GM23338 (cell line): ENCODE measurements at regions not wholly inside any gene's neighbourhood (a gene's known extent, or its start where the extent isn't known, plus 50 kb on each side); places are given as distances from the start of the nearest gene placed in this dataset.

Experiments used
- ATAC-seq: fragments of 200-7000 bp; cut with Tn5 transposase; 3 replicates; pipeline ENCODE4 v1.9.1; 2020
- DNase-seq: peaks from one replicate; pipeline ENCODE4 v3.0.0-alpha.2; 2015; ENCODE audit warnings: low spot score
- H2AFZ ChIP-seq: fragments of 200-600 bp; sonication (generic); 2 replicates; pipeline ENCODE4 v1.8.0; 2016; ENCODE audit warnings: antibody characterized with exemption, mild to moderate bottlenecking, moderate library complexity
- H3F3A ChIP-seq: fragments of 200-600 bp; sonication (generic); replicated peaks from 2 replicates; pipeline ENCODE4 v1.8.0; 2017; ENCODE audit warnings: antibody characterized with exemption, mixed run types, low read depth
- H3K27ac ChIP-seq: fragments of 200-600 bp; sonication (generic); 2 replicates; pipeline ENCODE4 v1.6.1; 2016; ENCODE audit warnings: low read depth
- H3K27me3 ChIP-seq: fragments of 200-600 bp; sonication (generic); 2 replicates; pipeline ENCODE4 v1.8.0; 2016; ENCODE audit warnings: mild to moderate bottlenecking, mixed run types, moderate library complexity; ENCODE audit not compliant: insufficient read depth
- H3K36me3 ChIP-seq: fragments of 200-600 bp; sonication (generic); 2 replicates; pipeline ENCODE4 v1.8.0; 2016; ENCODE audit warnings: mild to moderate bottlenecking; ENCODE audit not compliant: insufficient read depth
- H3K4me1 ChIP-seq: fragments of 200-600 bp; sonication (generic); 2 replicates; pipeline ENCODE4 v1.8.0; 2016; ENCODE audit warnings: mild to moderate bottlenecking, moderate library complexity; ENCODE audit not compliant: insufficient read depth
- H3K4me2 ChIP-seq: fragments of 200-600 bp; sonication (generic); 2 replicates; pipeline ENCODE4 v1.7.1; 2017; ENCODE audit warnings: mixed run types
- H3K4me3 ChIP-seq: fragments of 200-600 bp; sonication (generic); 2 replicates; pipeline ENCODE4 v1.6.1; 2016; ENCODE audit warnings: mixed run types
- H3K79me2 ChIP-seq: fragments of 200-600 bp; sonication (generic); replicated peaks from 2 replicates; pipeline ENCODE4 v1.8.0; 2017; ENCODE audit warnings: mild to moderate bottlenecking; ENCODE audit not compliant: insufficient read depth
- H3K9me2 ChIP-seq: fragments of 200-600 bp; sonication (generic); 2 replicates; pipeline ENCODE4 v1.8.0; 2017; ENCODE audit not compliant: insufficient read depth
- H4K20me1 ChIP-seq: fragments of 200-600 bp; sonication (generic); replicated peaks from 2 replicates; pipeline ENCODE4 v1.8.0; 2017; ENCODE audit warnings: mild to moderate bottlenecking; ENCODE audit not compliant: insufficient read depth
- H3K27ac Mint-ChIP-seq: 2 replicates; pipeline ENCODE4 v1.8.0; 2020; ENCODE audit warnings: inconsistent platforms, mild to moderate bottlenecking, moderate library complexity, mixed read lengths
- H3K27me3 Mint-ChIP-seq: 3 replicates; pipeline ENCODE4 v1.8.0; 2022; ENCODE audit warnings: low read depth, mild to moderate bottlenecking, moderate library complexity, mixed read lengths, inconsistent platforms; ENCODE audit not compliant: insufficient read depth, poor library complexity
- H3K36me3 Mint-ChIP-seq: 3 replicates; pipeline ENCODE4 v1.8.0; 2021; ENCODE audit warnings: low read depth, mild to moderate bottlenecking, inconsistent platforms, moderate library complexity, mixed read lengths
- H3K4me1 Mint-ChIP-seq: 3 replicates; pipeline ENCODE4 v1.8.0; 2020; ENCODE audit warnings: mild to moderate bottlenecking, inconsistent platforms, mixed read lengths
- H3K4me3 Mint-ChIP-seq: 3 replicates; pipeline ENCODE4 v1.8.0; 2021; ENCODE audit warnings: moderate library complexity, mild to moderate bottlenecking, inconsistent platforms, mixed read lengths
- H3K9me3 Mint-ChIP-seq: 3 replicates; pipeline ENCODE4 v1.8.0; 2020; ENCODE audit warnings: moderate library complexity, mild to moderate bottlenecking, inconsistent platforms, mixed read lengths
- CREB1 ChIP-seq: fragments of 250-450 bp; sonication (Bioruptor Pico); IDR thresholded peaks from 2 replicates; pipeline ENCODE4 v1.5.0; 2020; ENCODE audit warnings: low read depth, mild to moderate bottlenecking, moderate library complexity
- EZH2 ChIP-seq: fragments of 200-600 bp; sonication (generic); IDR thresholded peaks from one replicate; pipeline ENCODE4 v1.8.0; 2017; ENCODE audit warnings: antibody characterized with exemption, mild to moderate bottlenecking, low read depth; ENCODE audit not compliant: unreplicated experiment
- EZH2phosphoT487 ChIP-seq: fragments of 200-600 bp; sonication (generic); IDR thresholded peaks from one replicate; pipeline ENCODE4 v1.8.1; 2018; ENCODE audit warnings: antibody characterized with exemption; ENCODE audit not compliant: unreplicated experiment
- JUNB ChIP-seq: IDR thresholded peaks from one replicate; pipeline ENCODE4 v1.6.1; 2016; ENCODE audit warnings: antibody characterized with exemption; ENCODE audit not compliant: unreplicated experiment
- NANOG ChIP-seq: IDR thresholded peaks from 2 replicates; pipeline ENCODE4 v1.6.1; 2016; ENCODE audit warnings: antibody characterized with exemption, borderline replicate concordance
- POLR2AphosphoS5 ChIP-seq: IDR thresholded peaks from 2 replicates; pipeline ENCODE4 v1.6.1; 2016; ENCODE audit warnings: antibody characterized with exemption, low read depth
- STAT1 ChIP-seq: IDR thresholded peaks from one replicate; pipeline ENCODE4 v1.6.1; 2016; ENCODE audit warnings: antibody characterized with exemption; ENCODE audit not compliant: unreplicated experiment
- ZNF114 ChIP-seq: fragments of 250-450 bp; sonication (Bioruptor Pico); IDR thresholded peaks from 2 replicates; pipeline ENCODE4 v1.5.0; 2020; ENCODE audit warnings: mild to moderate bottlenecking, moderate library complexity
- ZNF331 ChIP-seq: fragments of 250-450 bp; sonication (Bioruptor Pico); IDR thresholded peaks from 2 replicates; pipeline ENCODE4 v1.5.0; 2020; ENCODE audit warnings: low read depth, mild to moderate bottlenecking, moderate library complexity
- TF ChIP-seq, protein P1 (sequence below): fragments of 250-450 bp; sonication (Bioruptor Pico); IDR thresholded peaks from 2 replicates; pipeline ENCODE4 v1.5.0; 2020; ENCODE audit warnings: mild to moderate bottlenecking, moderate library complexity
- TF ChIP-seq, protein P2 (sequence below): IDR thresholded peaks from 2 replicates; pipeline ENCODE4 v1.6.1; 2016; ENCODE audit warnings: antibody characterized with exemption
- TF ChIP-seq, protein P3 (sequence below), 2 experiments: fragments of 200-600 bp in 1 of 2; sonication (generic) in 1 of 2; conservative IDR thresholded peaks; 2 replicates each; pipeline versions ENCODE4 v1.5.1 to v1.6.1; 2016 to 2017; ENCODE audit warnings: antibody characterized with exemption in 2 of 2, low read depth in 2 of 2, mild to moderate bottlenecking in 2 of 2, moderate library complexity in 1 of 2
- TF ChIP-seq, protein P4 (sequence below): IDR thresholded peaks from one replicate; pipeline ENCODE4 v1.6.1; 2018; ENCODE audit warnings: antibody characterized with exemption; ENCODE audit not compliant: unreplicated experiment

DNA sequence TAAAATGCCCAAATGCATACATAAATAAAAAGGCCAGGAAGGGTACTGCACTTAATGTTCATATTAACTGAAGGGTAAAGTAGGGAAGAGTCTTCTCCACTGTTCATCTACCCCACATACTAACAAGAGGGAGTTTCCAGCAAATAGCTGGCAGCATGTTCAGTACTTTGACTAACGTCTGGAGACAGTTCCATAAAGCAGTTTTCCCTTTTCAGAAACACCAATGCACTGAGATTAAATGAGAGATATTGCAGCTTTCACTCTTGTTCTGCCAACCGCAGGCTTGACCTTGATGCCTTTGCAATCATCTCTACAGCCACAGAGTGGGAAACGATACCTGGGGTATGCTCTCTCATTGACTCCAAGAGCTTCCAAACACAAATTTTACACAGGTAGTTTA lies 2123.1 kb upstream of the TENM3 start:
- H3K36me3 Mint-ChIP-seq = no peaks in the 10 kb centered on the region
- H3K9me2 ChIP-seq = no peaks in the 10 kb centered on the region; the same call in 1 of the 2 replicates
- DNase-seq (no peak), ATAC-seq (no peak)
- H3K4me1 ChIP-seq = peaks cover 8% of the 10 kb centered on the region; the same call in 1 of the 2 replicates
- H3K79me2 ChIP-seq = no peaks in the 10 kb centered on the region
- H4K20me1 ChIP-seq = no peaks in the 10 kb centered on the region
- no peaks in the 10 kb centered on the region for H3K27me3 Mint-ChIP-seq
- H3K4me1 Mint-ChIP-seq = peaks cover 12% of the 10 kb centered on the region
- no peak overlapping the region for H3K4me2 ChIP-seq
- H3K9me3 Mint-ChIP-seq = no peaks in the 10 kb centered on the region
- H3K4me3 ChIP-seq = no peak overlapping the region
- TF ChIP-seq, protein P1, sequence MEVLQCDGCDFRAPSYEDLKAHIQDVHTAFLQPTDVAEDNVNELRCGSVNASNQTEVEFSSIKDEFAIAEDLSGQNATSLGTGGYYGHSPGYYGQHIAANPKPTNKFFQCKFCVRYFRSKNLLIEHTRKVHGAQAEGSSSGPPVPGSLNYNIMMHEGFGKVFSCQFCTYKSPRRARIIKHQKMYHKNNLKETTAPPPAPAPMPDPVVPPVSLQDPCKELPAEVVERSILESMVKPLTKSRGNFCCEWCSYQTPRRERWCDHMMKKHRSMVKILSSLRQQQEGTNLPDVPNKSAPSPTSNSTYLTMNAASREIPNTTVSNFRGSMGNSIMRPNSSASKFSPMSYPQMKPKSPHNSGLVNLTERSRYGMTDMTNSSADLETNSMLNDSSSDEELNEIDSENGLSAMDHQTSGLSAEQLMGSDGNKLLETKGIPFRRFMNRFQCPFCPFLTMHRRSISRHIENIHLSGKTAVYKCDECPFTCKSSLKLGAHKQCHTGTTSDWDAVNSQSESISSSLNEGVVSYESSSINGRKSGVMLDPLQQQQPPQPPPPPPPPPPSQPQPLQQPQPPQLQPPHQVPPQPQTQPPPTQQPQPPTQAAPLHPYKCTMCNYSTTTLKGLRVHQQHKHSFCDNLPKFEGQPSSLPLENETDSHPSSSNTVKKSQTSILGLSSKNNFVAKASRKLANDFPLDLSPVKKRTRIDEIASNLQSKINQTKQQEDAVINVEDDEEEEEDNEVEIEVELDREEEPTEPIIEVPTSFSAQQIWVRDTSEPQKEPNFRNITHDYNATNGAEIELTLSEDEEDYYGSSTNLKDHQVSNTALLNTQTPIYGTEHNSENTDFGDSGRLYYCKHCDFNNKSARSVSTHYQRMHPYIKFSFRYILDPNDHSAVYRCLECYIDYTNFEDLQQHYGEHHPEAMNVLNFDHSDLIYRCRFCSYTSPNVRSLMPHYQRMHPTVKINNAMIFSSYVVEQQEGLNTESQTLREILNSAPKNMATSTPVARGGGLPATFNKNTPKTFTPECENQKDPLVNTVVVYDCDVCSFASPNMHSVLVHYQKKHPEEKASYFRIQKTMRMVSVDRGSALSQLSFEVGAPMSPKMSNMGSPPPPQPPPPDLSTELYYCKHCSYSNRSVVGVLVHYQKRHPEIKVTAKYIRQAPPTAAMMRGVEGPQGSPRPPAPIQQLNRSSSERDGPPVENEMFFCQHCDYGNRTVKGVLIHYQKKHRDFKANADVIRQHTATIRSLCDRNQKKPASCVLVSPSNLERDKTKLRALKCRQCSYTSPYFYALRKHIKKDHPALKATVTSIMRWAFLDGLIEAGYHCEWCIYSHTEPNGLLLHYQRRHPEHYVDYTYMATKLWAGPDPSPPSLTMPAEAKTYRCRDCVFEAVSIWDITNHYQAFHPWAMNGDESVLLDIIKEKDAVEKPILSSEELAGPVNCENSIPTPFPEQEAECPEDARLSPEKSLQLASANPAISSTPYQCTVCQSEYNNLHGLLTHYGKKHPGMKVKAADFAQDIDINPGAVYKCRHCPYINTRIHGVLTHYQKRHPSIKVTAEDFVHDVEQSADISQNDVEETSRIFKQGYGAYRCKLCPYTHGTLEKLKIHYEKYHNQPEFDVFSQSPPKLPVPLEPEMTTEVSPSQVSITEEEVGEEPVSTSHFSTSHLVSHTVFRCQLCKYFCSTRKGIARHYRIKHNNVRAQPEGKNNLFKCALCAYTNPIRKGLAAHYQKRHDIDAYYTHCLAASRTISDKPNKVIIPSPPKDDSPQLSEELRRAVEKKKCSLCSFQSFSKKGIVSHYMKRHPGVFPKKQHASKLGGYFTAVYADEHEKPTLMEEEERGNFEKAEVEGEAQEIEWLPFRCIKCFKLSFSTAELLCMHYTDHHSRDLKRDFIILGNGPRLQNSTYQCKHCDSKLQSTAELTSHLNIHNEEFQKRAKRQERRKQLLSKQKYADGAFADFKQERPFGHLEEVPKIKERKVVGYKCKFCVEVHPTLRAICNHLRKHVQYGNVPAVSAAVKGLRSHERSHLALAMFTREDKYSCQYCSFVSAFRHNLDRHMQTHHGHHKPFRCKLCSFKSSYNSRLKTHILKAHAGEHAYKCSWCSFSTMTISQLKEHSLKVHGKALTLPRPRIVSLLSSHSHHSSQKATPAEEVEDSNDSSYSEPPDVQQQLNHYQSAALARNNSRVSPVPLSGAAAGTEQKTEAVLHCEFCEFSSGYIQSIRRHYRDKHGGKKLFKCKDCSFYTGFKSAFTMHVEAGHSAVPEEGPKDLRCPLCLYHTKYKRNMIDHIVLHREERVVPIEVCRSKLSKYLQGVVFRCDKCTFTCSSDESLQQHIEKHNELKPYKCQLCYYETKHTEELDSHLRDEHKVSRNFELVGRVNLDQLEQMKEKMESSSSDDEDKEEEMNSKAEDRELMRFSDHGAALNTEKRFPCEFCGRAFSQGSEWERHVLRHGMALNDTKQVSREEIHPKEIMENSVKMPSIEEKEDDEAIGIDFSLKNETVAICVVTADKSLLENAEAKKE (CRISPR knock-in tag) = no peak
- TF ChIP-seq ZNF331 (no peak), EZH2 (no peak), JUNB (no peak), POLR2AphosphoS5 (no peak), ZNF114 (CRISPR knock-in tag) (no peak), STAT1 (no peak), NANOG (no peak), CREB1 (CRISPR knock-in tag) (no peak), EZH2phosphoT487 (no peak)
- TF ChIP-seq, protein P2, sequence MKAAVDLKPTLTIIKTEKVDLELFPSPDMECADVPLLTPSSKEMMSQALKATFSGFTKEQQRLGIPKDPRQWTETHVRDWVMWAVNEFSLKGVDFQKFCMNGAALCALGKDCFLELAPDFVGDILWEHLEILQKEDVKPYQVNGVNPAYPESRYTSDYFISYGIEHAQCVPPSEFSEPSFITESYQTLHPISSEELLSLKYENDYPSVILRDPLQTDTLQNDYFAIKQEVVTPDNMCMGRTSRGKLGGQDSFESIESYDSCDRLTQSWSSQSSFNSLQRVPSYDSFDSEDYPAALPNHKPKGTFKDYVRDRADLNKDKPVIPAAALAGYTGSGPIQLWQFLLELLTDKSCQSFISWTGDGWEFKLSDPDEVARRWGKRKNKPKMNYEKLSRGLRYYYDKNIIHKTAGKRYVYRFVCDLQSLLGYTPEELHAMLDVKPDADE = no peak
- TF ChIP-seq, protein P3, sequence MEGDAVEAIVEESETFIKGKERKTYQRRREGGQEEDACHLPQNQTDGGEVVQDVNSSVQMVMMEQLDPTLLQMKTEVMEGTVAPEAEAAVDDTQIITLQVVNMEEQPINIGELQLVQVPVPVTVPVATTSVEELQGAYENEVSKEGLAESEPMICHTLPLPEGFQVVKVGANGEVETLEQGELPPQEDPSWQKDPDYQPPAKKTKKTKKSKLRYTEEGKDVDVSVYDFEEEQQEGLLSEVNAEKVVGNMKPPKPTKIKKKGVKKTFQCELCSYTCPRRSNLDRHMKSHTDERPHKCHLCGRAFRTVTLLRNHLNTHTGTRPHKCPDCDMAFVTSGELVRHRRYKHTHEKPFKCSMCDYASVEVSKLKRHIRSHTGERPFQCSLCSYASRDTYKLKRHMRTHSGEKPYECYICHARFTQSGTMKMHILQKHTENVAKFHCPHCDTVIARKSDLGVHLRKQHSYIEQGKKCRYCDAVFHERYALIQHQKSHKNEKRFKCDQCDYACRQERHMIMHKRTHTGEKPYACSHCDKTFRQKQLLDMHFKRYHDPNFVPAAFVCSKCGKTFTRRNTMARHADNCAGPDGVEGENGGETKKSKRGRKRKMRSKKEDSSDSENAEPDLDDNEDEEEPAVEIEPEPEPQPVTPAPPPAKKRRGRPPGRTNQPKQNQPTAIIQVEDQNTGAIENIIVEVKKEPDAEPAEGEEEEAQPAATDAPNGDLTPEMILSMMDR (conservative IDR thresholded peaks at IDR 0.05; ENCODE audit: low read depth in 2 of 2) = no peak
- TF ChIP-seq, protein P4, sequence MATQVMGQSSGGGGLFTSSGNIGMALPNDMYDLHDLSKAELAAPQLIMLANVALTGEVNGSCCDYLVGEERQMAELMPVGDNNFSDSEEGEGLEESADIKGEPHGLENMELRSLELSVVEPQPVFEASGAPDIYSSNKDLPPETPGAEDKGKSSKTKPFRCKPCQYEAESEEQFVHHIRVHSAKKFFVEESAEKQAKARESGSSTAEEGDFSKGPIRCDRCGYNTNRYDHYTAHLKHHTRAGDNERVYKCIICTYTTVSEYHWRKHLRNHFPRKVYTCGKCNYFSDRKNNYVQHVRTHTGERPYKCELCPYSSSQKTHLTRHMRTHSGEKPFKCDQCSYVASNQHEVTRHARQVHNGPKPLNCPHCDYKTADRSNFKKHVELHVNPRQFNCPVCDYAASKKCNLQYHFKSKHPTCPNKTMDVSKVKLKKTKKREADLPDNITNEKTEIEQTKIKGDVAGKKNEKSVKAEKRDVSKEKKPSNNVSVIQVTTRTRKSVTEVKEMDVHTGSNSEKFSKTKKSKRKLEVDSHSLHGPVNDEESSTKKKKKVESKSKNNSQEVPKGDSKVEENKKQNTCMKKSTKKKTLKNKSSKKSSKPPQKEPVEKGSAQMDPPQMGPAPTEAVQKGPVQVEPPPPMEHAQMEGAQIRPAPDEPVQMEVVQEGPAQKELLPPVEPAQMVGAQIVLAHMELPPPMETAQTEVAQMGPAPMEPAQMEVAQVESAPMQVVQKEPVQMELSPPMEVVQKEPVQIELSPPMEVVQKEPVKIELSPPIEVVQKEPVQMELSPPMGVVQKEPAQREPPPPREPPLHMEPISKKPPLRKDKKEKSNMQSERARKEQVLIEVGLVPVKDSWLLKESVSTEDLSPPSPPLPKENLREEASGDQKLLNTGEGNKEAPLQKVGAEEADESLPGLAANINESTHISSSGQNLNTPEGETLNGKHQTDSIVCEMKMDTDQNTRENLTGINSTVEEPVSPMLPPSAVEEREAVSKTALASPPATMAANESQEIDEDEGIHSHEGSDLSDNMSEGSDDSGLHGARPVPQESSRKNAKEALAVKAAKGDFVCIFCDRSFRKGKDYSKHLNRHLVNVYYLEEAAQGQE = no peak
- no peaks in the 10 kb centered on the region for H3F3A ChIP-seq
- no peak overlapping the region for H2AFZ ChIP-seq
- H3K27ac Mint-ChIP-seq = no peak overlapping the region
- no peak overlapping the region for H3K4me3 Mint-ChIP-seq
- no peaks in the 10 kb centered on the region for H3K36me3 ChIP-seq
- no peaks in the 10 kb centered on the region for H3K27me3 ChIP-seq
- H3K27ac ChIP-seq = no peak overlapping the region
